ENCODE measurements at regions not wholly inside any gene's neighbourhood (a gene's known extent, or its start where the extent isn't known, plus 50 kb on each side); places are given as distances from the start of the nearest gene placed in this dataset.

DNA sequence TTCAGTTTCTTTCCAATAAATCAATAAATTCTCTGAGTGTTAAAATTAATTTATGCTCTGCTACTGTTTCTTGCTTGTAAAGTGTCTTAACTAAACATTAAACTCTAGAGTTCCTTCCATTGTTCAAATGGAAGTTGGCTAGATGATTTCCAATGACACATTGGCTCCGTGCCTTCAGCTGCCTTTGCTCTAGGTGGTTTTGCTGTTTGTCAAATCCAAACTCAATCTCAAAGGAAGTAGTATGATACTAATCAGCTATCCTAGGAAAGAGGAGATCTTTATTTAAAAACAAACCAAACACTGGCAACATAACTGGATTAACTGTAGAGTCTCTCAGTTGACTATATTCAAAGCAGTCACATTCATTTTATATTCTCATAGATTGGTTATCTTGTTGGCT is 356.4 kb downstream of the FOXG1 start:
- no TSS peak for BruUV-seq (replicated peaks)
- ChIA-PET POLR2A (interaction anchor here (1.2 kb wide), 1 partner anchor 26 kb away, joined by 3 read pairs; no protein-coding TSS in a partner anchor), CTCF (no interaction called here)
- intact Hi-C loops (cut with micrococcal nuclease): no loop called here
- H3K27ac Mint-ChIP-seq (ENCODE audit: low read depth, unreplicated experiment): no peak overlapping the region
- no peaks in the 10 kb centered on the region for H3K9me3 Mint-ChIP-seq (ENCODE audit: unreplicated experiment)
- no peaks in the 10 kb centered on the region for H3K36me3 Mint-ChIP-seq (ENCODE audit: insufficient read depth, unreplicated experiment)
- no peaks in the 10 kb centered on the region for H3K4me1 Mint-ChIP-seq (ENCODE audit: insufficient read depth, unreplicated experiment)
- peaks cover 48% of the 10 kb centered on the region for H3K27me3 Mint-ChIP-seq (ENCODE audit: insufficient read depth, unreplicated experiment)
- no peak for DNase-seq (ENCODE audit: unreplicated experiment)
- H3K4me3 Mint-ChIP-seq (ENCODE audit: unreplicated experiment): no peak overlapping the region
- TF ChIP-seq, protein P1, sequence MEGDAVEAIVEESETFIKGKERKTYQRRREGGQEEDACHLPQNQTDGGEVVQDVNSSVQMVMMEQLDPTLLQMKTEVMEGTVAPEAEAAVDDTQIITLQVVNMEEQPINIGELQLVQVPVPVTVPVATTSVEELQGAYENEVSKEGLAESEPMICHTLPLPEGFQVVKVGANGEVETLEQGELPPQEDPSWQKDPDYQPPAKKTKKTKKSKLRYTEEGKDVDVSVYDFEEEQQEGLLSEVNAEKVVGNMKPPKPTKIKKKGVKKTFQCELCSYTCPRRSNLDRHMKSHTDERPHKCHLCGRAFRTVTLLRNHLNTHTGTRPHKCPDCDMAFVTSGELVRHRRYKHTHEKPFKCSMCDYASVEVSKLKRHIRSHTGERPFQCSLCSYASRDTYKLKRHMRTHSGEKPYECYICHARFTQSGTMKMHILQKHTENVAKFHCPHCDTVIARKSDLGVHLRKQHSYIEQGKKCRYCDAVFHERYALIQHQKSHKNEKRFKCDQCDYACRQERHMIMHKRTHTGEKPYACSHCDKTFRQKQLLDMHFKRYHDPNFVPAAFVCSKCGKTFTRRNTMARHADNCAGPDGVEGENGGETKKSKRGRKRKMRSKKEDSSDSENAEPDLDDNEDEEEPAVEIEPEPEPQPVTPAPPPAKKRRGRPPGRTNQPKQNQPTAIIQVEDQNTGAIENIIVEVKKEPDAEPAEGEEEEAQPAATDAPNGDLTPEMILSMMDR (IDR thresholded peaks at IDR 0.05; ENCODE audit: unreplicated experiment): no peak

- CTCF ChIA-PET: interaction anchor here (0.6 to 0.7 kb wide), 2 partner anchors 31 to 541 kb away, joined by 3 read pairs; no protein-coding TSS in a partner anchor
- H3K4me1 Mint-ChIP-seq (ENCODE audit: insufficient read depth, unreplicated experiment): no peaks in the 10 kb centered on the region
- POLR2A ChIA-PET: no interaction called here
- intact Hi-C loops (cut with micrococcal nuclease): no loop called here
- no TSS peak for BruUV-seq (replicated peaks)
- H3K36me3 Mint-ChIP-seq (ENCODE audit: insufficient read depth, unreplicated experiment): no peaks in the 10 kb centered on the region
- no peak overlapping the region for H3K27ac Mint-ChIP-seq (ENCODE audit: low read depth, unreplicated experiment)
- H3K27me3 Mint-ChIP-seq (ENCODE audit: insufficient read depth, unreplicated experiment): peaks cover 59% of the 10 kb centered on the region
- TF ChIP-seq, protein P1 (IDR thresholded peaks at IDR 0.05; ENCODE audit: unreplicated experiment): no peak
- H3K9me3 Mint-ChIP-seq (ENCODE audit: unreplicated experiment): no peaks in the 10 kb centered on the region
- no peak overlapping the region for H3K4me3 Mint-ChIP-seq (ENCODE audit: unreplicated experiment)
- DNase-seq (ENCODE audit: unreplicated experiment): no peak
Measured at GRCh38 chr14:29126361-29126760, 359.8 kb downstream of the FOXG1 start.

DNA sequence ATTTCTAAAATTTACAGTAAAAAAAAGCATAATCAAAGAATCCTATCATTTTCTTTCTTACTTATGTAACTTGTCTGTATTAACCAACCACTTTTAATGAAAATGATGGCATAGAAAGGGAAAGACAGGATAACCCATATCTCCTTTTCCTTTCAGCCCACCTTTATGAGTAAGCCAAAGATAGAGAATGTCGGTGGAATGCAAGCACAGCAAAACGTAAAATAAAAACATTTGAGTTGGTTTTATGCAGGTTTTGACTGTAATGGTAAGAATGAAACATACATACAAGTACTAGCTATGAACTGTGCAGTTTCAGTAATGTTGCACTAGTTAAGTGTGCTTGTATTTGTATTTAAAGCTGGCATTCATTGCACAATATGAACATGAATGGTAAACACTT is 360.3 kb downstream of the FOXG1 start:
- DNase-seq (ENCODE audit: unreplicated experiment): no peak
- TF ChIP-seq, protein P1 (IDR thresholded peaks at IDR 0.05; ENCODE audit: unreplicated experiment): no peak
- ChIA-PET POLR2A (no interaction called here), CTCF (interaction anchor here (0.6 to 0.7 kb wide), 3 partner anchors 30 to 540 kb away, joined by 3 read pairs; no protein-coding TSS in a partner anchor)
- no peak overlapping the region for H3K4me3 Mint-ChIP-seq (ENCODE audit: unreplicated experiment)
- H3K4me1 Mint-ChIP-seq (ENCODE audit: insufficient read depth, unreplicated experiment): no peaks in the 10 kb centered on the region
- H3K27me3 Mint-ChIP-seq (ENCODE audit: insufficient read depth, unreplicated experiment): peaks cover 59% of the 10 kb centered on the region
- BruUV-seq (replicated peaks): no TSS peak
- intact Hi-C loops (cut with micrococcal nuclease): no loop called here
- no peak overlapping the region for H3K27ac Mint-ChIP-seq (ENCODE audit: low read depth, unreplicated experiment)
- no peaks in the 10 kb centered on the region for H3K36me3 Mint-ChIP-seq (ENCODE audit: insufficient read depth, unreplicated experiment)
- no peaks in the 10 kb centered on the region for H3K9me3 Mint-ChIP-seq (ENCODE audit: unreplicated experiment)

GRCh38 chr14:29140016-29140415 is 373.4 kb downstream of the FOXG1 start:
- Mint-ChIP-seq H3K27ac (ENCODE audit: low read depth, unreplicated experiment) (no peak overlapping the region), H3K4me1 (ENCODE audit: insufficient read depth, unreplicated experiment) (no peaks in the 10 kb centered on the region), H3K4me3 (ENCODE audit: unreplicated experiment) (no peak overlapping the region), H3K36me3 (ENCODE audit: insufficient read depth, unreplicated experiment) (no peaks in the 10 kb centered on the region), H3K27me3 (ENCODE audit: insufficient read depth, unreplicated experiment) (peaks cover 71% of the 10 kb centered on the region), H3K9me3 (ENCODE audit: unreplicated experiment) (no peaks in the 10 kb centered on the region)
- CTCF ChIA-PET: no interaction called here
- BruUV-seq (replicated peaks): no TSS peak
- TF ChIP-seq, protein P1 (IDR thresholded peaks at IDR 0.05; ENCODE audit: unreplicated experiment): no peak
- intact Hi-C loops (cut with micrococcal nuclease): no loop called here
- POLR2A ChIA-PET: no interaction called here
- DNase-seq (ENCODE audit: unreplicated experiment): no peak
